ENCODE measurements at regions not wholly inside any gene's neighbourhood (a gene's known extent, or its start where the extent isn't known, plus 50 kb on each side); places are given as distances from the start of the nearest gene placed in this dataset.

DNA sequence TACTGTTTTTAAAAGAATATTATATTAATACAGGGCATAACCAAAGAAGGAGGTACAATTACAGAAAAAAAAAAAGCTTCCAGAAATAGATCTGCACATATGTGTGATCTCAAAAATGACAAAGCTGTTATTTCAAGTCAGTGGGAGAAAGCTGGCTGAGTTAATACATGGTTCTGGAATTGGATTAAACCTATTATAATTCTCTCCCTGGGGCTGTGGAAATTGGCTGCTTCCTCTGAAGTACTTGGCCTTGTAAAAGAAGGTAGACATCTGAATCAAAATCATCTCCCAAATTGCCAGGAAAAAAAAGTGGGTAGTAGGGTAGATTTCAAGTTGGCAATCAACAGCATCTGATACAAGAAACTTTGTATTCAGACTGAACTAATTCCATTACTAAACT lies 723.9 kb upstream of the ALCAM start:
- CTCF ChIA-PET, result no interaction called here
- TF ChIP-seq, protein P1, sequence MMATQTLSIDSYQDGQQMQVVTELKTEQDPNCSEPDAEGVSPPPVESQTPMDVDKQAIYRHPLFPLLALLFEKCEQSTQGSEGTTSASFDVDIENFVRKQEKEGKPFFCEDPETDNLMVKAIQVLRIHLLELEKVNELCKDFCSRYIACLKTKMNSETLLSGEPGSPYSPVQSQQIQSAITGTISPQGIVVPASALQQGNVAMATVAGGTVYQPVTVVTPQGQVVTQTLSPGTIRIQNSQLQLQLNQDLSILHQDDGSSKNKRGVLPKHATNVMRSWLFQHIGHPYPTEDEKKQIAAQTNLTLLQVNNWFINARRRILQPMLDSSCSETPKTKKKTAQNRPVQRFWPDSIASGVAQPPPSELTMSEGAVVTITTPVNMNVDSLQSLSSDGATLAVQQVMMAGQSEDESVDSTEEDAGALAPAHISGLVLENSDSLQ (IDR thresholded peaks at IDR 0.05), result no peak
- TF ChIP-seq, protein P2, sequence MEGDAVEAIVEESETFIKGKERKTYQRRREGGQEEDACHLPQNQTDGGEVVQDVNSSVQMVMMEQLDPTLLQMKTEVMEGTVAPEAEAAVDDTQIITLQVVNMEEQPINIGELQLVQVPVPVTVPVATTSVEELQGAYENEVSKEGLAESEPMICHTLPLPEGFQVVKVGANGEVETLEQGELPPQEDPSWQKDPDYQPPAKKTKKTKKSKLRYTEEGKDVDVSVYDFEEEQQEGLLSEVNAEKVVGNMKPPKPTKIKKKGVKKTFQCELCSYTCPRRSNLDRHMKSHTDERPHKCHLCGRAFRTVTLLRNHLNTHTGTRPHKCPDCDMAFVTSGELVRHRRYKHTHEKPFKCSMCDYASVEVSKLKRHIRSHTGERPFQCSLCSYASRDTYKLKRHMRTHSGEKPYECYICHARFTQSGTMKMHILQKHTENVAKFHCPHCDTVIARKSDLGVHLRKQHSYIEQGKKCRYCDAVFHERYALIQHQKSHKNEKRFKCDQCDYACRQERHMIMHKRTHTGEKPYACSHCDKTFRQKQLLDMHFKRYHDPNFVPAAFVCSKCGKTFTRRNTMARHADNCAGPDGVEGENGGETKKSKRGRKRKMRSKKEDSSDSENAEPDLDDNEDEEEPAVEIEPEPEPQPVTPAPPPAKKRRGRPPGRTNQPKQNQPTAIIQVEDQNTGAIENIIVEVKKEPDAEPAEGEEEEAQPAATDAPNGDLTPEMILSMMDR (IDR thresholded peaks at IDR 0.05 in 2 of 3, conservative IDR thresholded peaks at IDR 0.05 in 1 of 3; ENCODE audit: control insufficient read depth in 2 of 3, extremely low read depth in 1 of 3, insufficient read depth in 1 of 3, low read depth in 3 of 3, low read length in 3 of 3), result no peak
- TF ChIP-seq, protein P3, sequence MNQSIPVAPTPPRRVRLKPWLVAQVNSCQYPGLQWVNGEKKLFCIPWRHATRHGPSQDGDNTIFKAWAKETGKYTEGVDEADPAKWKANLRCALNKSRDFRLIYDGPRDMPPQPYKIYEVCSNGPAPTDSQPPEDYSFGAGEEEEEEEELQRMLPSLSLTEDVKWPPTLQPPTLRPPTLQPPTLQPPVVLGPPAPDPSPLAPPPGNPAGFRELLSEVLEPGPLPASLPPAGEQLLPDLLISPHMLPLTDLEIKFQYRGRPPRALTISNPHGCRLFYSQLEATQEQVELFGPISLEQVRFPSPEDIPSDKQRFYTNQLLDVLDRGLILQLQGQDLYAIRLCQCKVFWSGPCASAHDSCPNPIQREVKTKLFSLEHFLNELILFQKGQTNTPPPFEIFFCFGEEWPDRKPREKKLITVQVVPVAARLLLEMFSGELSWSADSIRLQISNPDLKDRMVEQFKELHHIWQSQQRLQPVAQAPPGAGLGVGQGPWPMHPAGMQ (IDR thresholded peaks at IDR 0.05; ENCODE audit: borderline replicate concordance), result no peak
- no peak for TF ChIP-seq TBL1XR1 (IDR thresholded peaks at IDR 0.05; ENCODE audit: low read depth, low read length)
- no peak overlapping the region for H3K27ac ChIP-seq (ENCODE audit: control insufficient read depth, insufficient read depth)
- H2AFZ ChIP-seq (ENCODE audit: control insufficient read depth, low read depth, low read length), result no peak overlapping the region
- H3K4me2 ChIP-seq (ENCODE audit: control insufficient read depth, insufficient read depth), result no peak overlapping the region
- POLR2A ChIA-PET, result interaction anchor here (0.7 kb wide), 1 partner anchor 510 kb away, joined by 3 read pairs; no protein-coding TSS in a partner anchor
- FAIRE-seq, result no peak
- RAD21 ChIA-PET (ENCODE audit: unreplicated experiment), result no interaction called here
- in situ Hi-C loops (cut with MboI) (no loop called here), intact Hi-C loops (cut with micrococcal nuclease; ENCODE audit: unreplicated experiment) (no loop called here)
- H3K9me3 ChIP-seq (replicated peaks; ENCODE audit: control insufficient read depth, insufficient read depth, low read length), result no peaks in the 10 kb centered on the region
- ATAC-seq, result no peak
- SMC1A ChIA-PET (ENCODE audit: uncharacterized antibody, unreplicated experiment), result no interaction called here
- no peaks in the 10 kb centered on the region for H3K27me3 ChIP-seq (replicated peaks in 1 of 2; ENCODE audit: control insufficient read depth in 2 of 2, insufficient read depth in 2 of 2, low read length in 1 of 2)
- H4K20me1 ChIP-seq (ENCODE audit: control insufficient read depth, insufficient read depth), result no peaks in the 10 kb centered on the region
- H3K4me3 ChIP-seq, result no peak overlapping the region
- H3K4me1 ChIP-seq (ENCODE audit: control insufficient read depth, insufficient read depth, low read length), result no peaks in the 10 kb centered on the region
- no peak for DNase-seq (ENCODE audit: low read depth, low spot score)
- H3K9ac ChIP-seq (ENCODE audit: control insufficient read depth, insufficient read depth, low read length), result no peak overlapping the region
- H3K36me3 ChIP-seq (ENCODE audit: control insufficient read depth in 2 of 2, insufficient read depth in 2 of 2, low read length in 1 of 2), result no peaks in the 10 kb centered on the region
- no peaks in the 10 kb centered on the region for H3K79me2 ChIP-seq (ENCODE audit: control insufficient read depth, insufficient read depth, low read length)
- BruUV-seq (replicated peaks), result no TSS peak
